WI38 (cell line): ENCODE measurements at regions not wholly inside any gene's neighbourhood (a gene's known extent, or its start where the extent isn't known, plus 50 kb on each side); places are given as distances from the start of the nearest gene placed in this dataset.

Experiments used
- H3K4me3 ChIP-seq: 2 replicates; pipeline ENCODE4 v1.5.1; 2011; ENCODE audit warnings: low read depth, mild to moderate bottlenecking, control low read depth, low read length
- CTCF ChIP-seq: IDR thresholded peaks from 2 replicates; pipeline ENCODE4 v1.5.1; 2012; ENCODE audit warnings: low read depth, mild to moderate bottlenecking, control low read depth, low read length

GRCh38 chr3:80068459-80068858 is 300.7 kb upstream of the ROBO1 start:
- H3K4me3 ChIP-seq = no peak overlapping the region
- no peak for TF ChIP-seq CTCF

- no peak overlapping the region for H3K4me3 ChIP-seq
- TF ChIP-seq CTCF = no peak
Measured at GRCh38 chr3:80063535-80063934, 295.7 kb upstream of the ROBO1 start.

- no peak for TF ChIP-seq CTCF
- no peak overlapping the region for H3K4me3 ChIP-seq
Measured at GRCh38 chr3:80060664-80061063, 292.9 kb upstream of the ROBO1 start.

- no peak overlapping the region for H3K4me3 ChIP-seq
- TF ChIP-seq CTCF = no peak
Measured at GRCh38 chr3:80055306-80055705, 287.5 kb upstream of the ROBO1 start.

- H3K4me3 ChIP-seq = no peak overlapping the region
- no peak for TF ChIP-seq CTCF
Measured at GRCh38 chr3:80052271-80052670, 284.5 kb upstream of the ROBO1 start.

- TF ChIP-seq CTCF = no peak
- H3K4me3 ChIP-seq = no peak overlapping the region
Measured at GRCh38 chr3:80051602-80051962, 283.8 kb upstream of the ROBO1 start.

- H3K4me3 ChIP-seq = no peak overlapping the region
- TF ChIP-seq CTCF = no peak
Measured at GRCh38 chr3:80050826-80051601, 283.2 kb upstream of the ROBO1 start.
